HCT116 (cell line): ENCODE measurements at regions not wholly inside any gene's neighbourhood (a gene's known extent, or its start where the extent isn't known, plus 50 kb on each side); places are given as distances from the start of the nearest gene placed in this dataset.

Source experiments
- ATAC-seq: fragments of 200-7000 bp; cut with Tn5 transposase; 2 replicates; pipeline ENCODE4 v1.9.1; 2020; ENCODE audit warnings: mild to moderate bottlenecking, moderate library complexity
- BruUV-seq: library from RNA; stranded (reverse); fragments of 400-500 nt; replicated peaks from 2 replicates; lab custom pipeline; 2021; lab: Mats Ljungman, UMichigan
- CTCF ChIA-PET: fragments of 300-600 bp; sonication (Branson Sonifier 250); formaldehyde crosslinking; loops from one replicate; lab custom pipeline; 2021; ENCODE audit warnings: antibody characterized with exemption; lab: Charles Lee
- POLR2A ChIA-PET: fragments of 300-600, 350-600 bp; sonication (Branson Sonifier 250); formaldehyde crosslinking; loops from one replicate; lab custom pipeline; 2021; ENCODE audit warnings: antibody characterized with exemption; lab: Charles Lee
- RAD21 ChIA-PET, 2 experiments: fragments of 300-600 bp; sonication (Branson Sonifier 250); formaldehyde crosslinking; loops; one replicate each; lab custom pipeline; 2023; ENCODE audit warnings: low total read pairs in 2 of 2; ENCODE audit not compliant: uncharacterized antibody in 2 of 2, unreplicated experiment in 2 of 2, low non-redundant PET in 1 of 2; lab: Charles Lee
- DNase-seq: peaks from one replicate; pipeline ENCODE4 v3.0.0-alpha.2; 2010; ENCODE audit warnings: low read depth, low spot score
- H2AFZ ChIP-seq: fragments of 200-600 bp; shearing (Covaris generic), sonication (generic); 2 replicates; pipeline ENCODE4 v1.6.1; 2017; ENCODE audit warnings: low read depth, mixed run types, mixed read lengths, antibody characterized with exemption, low read length; ENCODE audit not compliant: poor library complexity, severe bottlenecking
- H3K27ac ChIP-seq: 2 replicates; pipeline ENCODE4 v1.5.1; 2012; ENCODE audit warnings: low read depth, low read length
- H3K27me3 ChIP-seq: fragments of 200-600 bp; sonication (generic); 2 replicates; pipeline ENCODE4 v1.6.1; 2016; ENCODE audit warnings: mixed run types, low read length, mixed read lengths; ENCODE audit not compliant: insufficient read depth
- H3K36me3 ChIP-seq, 2 experiments: fragments of 200-500 bp in 1 of 2; fragments of 200-600 bp in 1 of 2; sonication (Bioruptor generic) in 1 of 2; sonication (generic) in 1 of 2; 2 replicates each; pipeline versions ENCODE4 v1.5.1 to v1.6.1; 2014 to 2016; ENCODE audit warnings: low read length in 2 of 2, inconsistent platforms in 1 of 2, mixed read lengths in 1 of 2, mixed run types in 1 of 2; ENCODE audit not compliant: insufficient read depth in 2 of 2, control insufficient read depth in 1 of 2
- H3K4me1 ChIP-seq, 2 experiments: fragments of 200-600 bp in 1 of 2; sonication (generic) in 1 of 2; 2 replicates each; pipeline versions ENCODE4 v1.5.1 to v1.6.1; 2012 to 2017; ENCODE audit warnings: low read length in 2 of 2, inconsistent platforms in 1 of 2, mild to moderate bottlenecking in 1 of 2, mixed read lengths in 1 of 2, mixed run types in 1 of 2, moderate library complexity in 1 of 2; ENCODE audit not compliant: insufficient read depth in 2 of 2, control insufficient read depth in 1 of 2
- H3K4me2 ChIP-seq: fragments of 200-600 bp; sonication (generic); 2 replicates; pipeline ENCODE4 v1.6.1; 2017; ENCODE audit warnings: mixed run types, low read length, mixed read lengths
- H3K4me3 ChIP-seq, 2 experiments: fragments of 200-600 bp in 1 of 2; sonication (generic) in 1 of 2; replicated peaks in 1 of 2; 2 replicates each; pipeline ENCODE4 v1.5.1; 2011 to 2016; ENCODE audit warnings: low read length in 2 of 2, control low read depth in 1 of 2, low read depth in 1 of 2, mild to moderate bottlenecking in 1 of 2, mixed read lengths in 1 of 2, mixed run types in 1 of 2
- H3K79me2 ChIP-seq: fragments of 200-600 bp; sonication (generic); 2 replicates; pipeline ENCODE4 v1.6.1; 2017; ENCODE audit warnings: mild to moderate bottlenecking, mixed run types, low read length, moderate library complexity, mixed read lengths; ENCODE audit not compliant: insufficient read depth
- H3K9ac ChIP-seq: fragments of 200-600 bp; sonication (generic); 2 replicates; pipeline ENCODE4 v1.6.1; 2016; ENCODE audit warnings: low read length, mixed read lengths
- H3K9me2 ChIP-seq: fragments of 200-600 bp; sonication (generic), shearing (Covaris generic); 2 replicates; pipeline ENCODE4 v1.6.1; 2017; ENCODE audit warnings: mixed run types, mild to moderate bottlenecking, moderate library complexity; ENCODE audit not compliant: insufficient read depth
- H3K9me3 ChIP-seq, 2 experiments: fragments of 200-500 bp in 1 of 2; fragments of 200-600 bp in 1 of 2; sonication (Bioruptor generic) in 1 of 2; sonication (generic) in 1 of 2; 2 replicates each; pipeline ENCODE4 v1.6.1; 2014 to 2017; ENCODE audit warnings: low read length in 2 of 2, mixed read lengths in 2 of 2, inconsistent platforms in 1 of 2, low read depth in 1 of 2, mild to moderate bottlenecking in 1 of 2, mixed run types in 1 of 2, moderate library complexity in 1 of 2; ENCODE audit not compliant: control insufficient read depth in 1 of 2, insufficient read depth in 1 of 2
- H4K20me1 ChIP-seq: fragments of 200-600 bp; sonication (generic), shearing (Covaris generic); 2 replicates; pipeline ENCODE4 v1.6.1; 2017; ENCODE audit warnings: mixed run types, mild to moderate bottlenecking, moderate library complexity; ENCODE audit not compliant: insufficient read depth
- CBX3 ChIP-seq: IDR thresholded peaks from 2 replicates; pipeline ENCODE4 v1.6.1; 2012; ENCODE audit warnings: low read depth
- CEBPB ChIP-seq: IDR thresholded peaks from 2 replicates; pipeline ENCODE4 v1.6.1; 2012; ENCODE audit warnings: low read depth
- JUND ChIP-seq: IDR thresholded peaks from 2 replicates; pipeline ENCODE4 v1.6.1; 2012
- REST ChIP-seq: IDR thresholded peaks from 2 replicates; pipeline ENCODE4 v1.6.1; 2012; ENCODE audit warnings: low read depth
- SP1 ChIP-seq: IDR thresholded peaks from 2 replicates; pipeline ENCODE4 v1.6.1; 2012; ENCODE audit warnings: low read depth
- ZBTB33 ChIP-seq: IDR thresholded peaks from 2 replicates; pipeline ENCODE4 v1.6.1; 2011; ENCODE audit warnings: mild to moderate bottlenecking, low read length, moderate library complexity; ENCODE audit not compliant: insufficient replicate concordance; ENCODE audit errors: extremely low read depth
- ZNF274 ChIP-seq: fragments of 200-500 bp; sonication (Bioruptor generic); IDR thresholded peaks from 2 replicates; pipeline ENCODE4 v1.6.1; 2014; ENCODE audit warnings: mild to moderate bottlenecking, low read depth, low read length, inconsistent platforms
- intact Hi-C: fragments of 100-400 bp; cut with micrococcal nuclease; formaldehyde crosslinking; loops from 2 replicates; pipeline ENCODE4 v1.10.0; 2022

GRCh38 chr6:5930968-5931367, 75.8 kb downstream of the NRN1 start:
- CTCF ChIA-PET = no interaction called here
- BruUV-seq = no TSS peak

More at GRCh38 chr6:5930968-5931367, 75.8 kb downstream of the NRN1 start:
- H4K20me1 ChIP-seq = no peaks in the 10 kb centered on the region
- intact Hi-C loops = no loop called here
- H3K79me2 ChIP-seq = no peaks in the 10 kb centered on the region
- no peak overlapping the region for H3K27ac ChIP-seq
- no peaks in the 10 kb centered on the region for H3K9me3 ChIP-seq
- H3K9ac ChIP-seq = no peak overlapping the region
- POLR2A ChIA-PET = no interaction called here
- ATAC-seq (no peak), DNase-seq (no peak)
- TF ChIP-seq REST = no peak
- no peak for TF ChIP-seq ZNF274
- TF ChIP-seq CEBPB = no peak
- no peak for TF ChIP-seq CBX3
- TF ChIP-seq ZBTB33 = no peak
- no peak for TF ChIP-seq SP1
- no peak for TF ChIP-seq JUND
- no peak overlapping the region for H3K4me2 ChIP-seq
- H3K36me3 ChIP-seq = no peaks in the 10 kb centered on the region
- H3K27me3 ChIP-seq = peaks cover 28% of the 10 kb centered on the region
- RAD21 ChIA-PET = no interaction called here
- H3K4me3 ChIP-seq = no peak overlapping the region
- no peak overlapping the region for H2AFZ ChIP-seq
- H3K4me1 ChIP-seq = no peaks in the 10 kb centered on the region
- no peaks in the 10 kb centered on the region for H3K9me2 ChIP-seq
